Immature natural killer cell (primary cell): ENCODE measurements at regions not wholly inside any gene's neighbourhood (a gene's known extent, or its start where the extent isn't known, plus 50 kb on each side); places are given as distances from the start of the nearest gene placed in this dataset.
"Not testable (repeated sequence)": the region's sequence is repeated elsewhere in the genome, so short reads cannot be mapped to it uniquely, and the experiment has no call there.

ENCODE experiments used
- DNase-seq, 3 donors: peaks; one replicate each; pipeline ENCODE4 v3.0.0; 2022; ENCODE audit warnings: mixed read lengths in 1 of 3
- H3K27ac Mint-ChIP-seq, 6 donors: one replicate each; pipeline ENCODE4 v1.8.0; 2020; ENCODE audit warnings: mixed read lengths in 6 of 6, mild to moderate bottlenecking in 5 of 6, inconsistent platforms in 4 of 6, moderate library complexity in 3 of 6
- H3K27me3 Mint-ChIP-seq, 3 donors: one replicate each; pipeline ENCODE4 v1.8.0; 2020 to 2021; ENCODE audit warnings: low read depth in 3 of 3, mild to moderate bottlenecking in 3 of 3, mixed read lengths in 3 of 3, moderate library complexity in 3 of 3, inconsistent platforms in 1 of 3
- H3K36me3 Mint-ChIP-seq, 3 donors: one replicate each; pipeline ENCODE4 v1.8.0; 2020; ENCODE audit warnings: mixed read lengths in 3 of 3, inconsistent platforms in 2 of 3, mild to moderate bottlenecking in 2 of 3
- H3K4me1 Mint-ChIP-seq, 2 donors: one replicate each; pipeline ENCODE4 v1.8.0; 2020; ENCODE audit warnings: inconsistent platforms in 2 of 2, mild to moderate bottlenecking in 2 of 2, mixed read lengths in 2 of 2, moderate library complexity in 1 of 2
- H3K4me3 Mint-ChIP-seq, 5 donors: one replicate each; pipeline ENCODE4 v1.8.0; 2020; ENCODE audit warnings: mild to moderate bottlenecking in 5 of 5, mixed read lengths in 5 of 5, inconsistent platforms in 3 of 5, moderate library complexity in 3 of 5
- H3K9me3 Mint-ChIP-seq, 6 donors: one replicate each; pipeline ENCODE4 v1.8.0; 2020; ENCODE audit warnings: mild to moderate bottlenecking in 6 of 6, mixed read lengths in 6 of 6, inconsistent platforms in 4 of 6, moderate library complexity in 3 of 6

DNA sequence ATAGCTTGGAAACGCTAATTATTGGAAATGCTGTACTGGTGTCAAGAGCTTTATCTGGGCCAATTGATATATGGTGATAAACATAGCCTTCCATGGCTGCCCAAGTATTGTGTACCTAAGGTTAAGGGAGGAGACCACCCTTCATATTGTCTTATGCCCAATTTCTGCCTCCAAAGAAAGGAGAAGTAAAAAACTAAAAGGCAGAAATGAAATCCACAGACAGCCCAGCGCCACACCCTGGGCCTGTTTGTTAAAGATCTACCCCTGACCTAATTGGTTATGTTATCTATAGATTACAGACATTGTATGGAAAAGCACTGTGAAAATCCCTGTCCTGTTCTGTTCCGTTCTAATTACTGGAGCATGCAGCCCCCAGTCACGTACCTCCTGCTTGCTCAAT, 142.4 kb upstream of the RPS23 start:
- H3K27me3 Mint-ChIP-seq, H3K4me1 Mint-ChIP-seq, H3K27ac Mint-ChIP-seq, H3K36me3 Mint-ChIP-seq, DNase-seq, H3K9me3 Mint-ChIP-seq, H3K4me3 Mint-ChIP-seq: not testable (repeated sequence)

DNA sequence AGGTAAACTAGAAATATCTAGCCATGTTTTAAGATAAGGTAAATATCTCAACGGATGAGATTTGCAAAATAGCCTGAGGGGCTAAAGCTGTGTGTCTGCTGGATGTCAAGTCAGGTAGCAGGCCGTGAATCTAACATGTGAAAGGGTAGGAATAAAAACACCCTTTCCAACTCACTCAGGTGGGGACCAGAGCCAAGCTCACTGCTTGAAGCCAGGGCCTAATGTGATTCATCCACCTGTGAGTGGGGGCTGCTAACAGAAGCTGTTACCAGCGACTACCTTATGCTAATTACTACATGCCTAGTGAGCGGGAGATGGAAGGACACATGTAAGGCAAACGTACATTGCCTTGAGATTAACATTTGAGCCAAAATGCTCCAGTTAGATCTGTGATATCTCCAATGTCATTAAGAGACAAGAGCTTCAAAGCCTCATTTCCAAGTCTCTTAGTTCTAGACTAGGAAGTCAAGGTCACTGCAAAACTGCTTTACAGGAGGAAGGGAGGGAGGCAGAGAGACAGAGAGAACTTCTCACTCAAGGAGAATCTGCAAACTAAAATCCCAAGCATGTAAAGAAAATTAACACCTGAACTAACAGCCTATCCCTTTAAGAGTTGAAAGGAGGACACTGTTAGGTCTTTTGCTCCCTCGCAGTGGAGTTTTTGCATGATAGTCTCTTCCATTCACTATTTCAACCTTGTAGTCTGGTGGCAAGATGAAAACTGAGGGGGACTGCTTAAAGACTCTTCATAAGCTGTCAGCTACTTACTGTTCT, 141.6 kb upstream of the RPS23 start:
- H3K4me1 Mint-ChIP-seq = peaks cover 3 to 8% of the 10 kb centered on the region in 2 donors
- peaks cover 0 to 2% (median 0%) of the 10 kb centered on the region in 6 donors for H3K9me3 Mint-ChIP-seq
- H3K27me3 Mint-ChIP-seq = peaks cover 0 to 6% (median 3%) of the 10 kb centered on the region in 3 donors
- no peak for DNase-seq
- no peak overlapping the region for H3K27ac Mint-ChIP-seq
- no peaks in the 10 kb centered on the region for H3K36me3 Mint-ChIP-seq
- no peak overlapping the region for H3K4me3 Mint-ChIP-seq

DNA sequence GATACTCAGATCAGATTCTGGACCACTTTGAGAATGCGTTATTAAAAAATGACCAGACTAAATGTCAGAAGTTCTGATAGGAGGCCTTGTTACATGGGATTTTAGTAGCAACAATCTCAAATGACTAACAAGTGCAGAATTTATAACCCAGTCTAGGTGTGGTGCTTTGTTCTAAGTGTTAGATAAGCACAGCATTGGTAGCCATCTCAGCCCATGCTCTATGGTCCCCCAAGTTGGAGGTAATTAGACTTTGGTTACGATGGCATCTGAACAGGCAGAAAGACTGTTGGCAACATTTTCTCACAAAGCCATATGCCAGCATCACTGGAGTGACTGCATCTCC, 140.4 kb upstream of the RPS23 start:
- H3K36me3 Mint-ChIP-seq = no peaks in the 10 kb centered on the region
- no peaks in the 10 kb centered on the region for H3K9me3 Mint-ChIP-seq
- DNase-seq = no peak
- no peak overlapping the region for H3K27ac Mint-ChIP-seq
- H3K4me3 Mint-ChIP-seq = no peak overlapping the region
- H3K27me3 Mint-ChIP-seq = peaks cover 0 to 6% (median 3%) of the 10 kb centered on the region in 3 donors
- H3K4me1 Mint-ChIP-seq = peaks cover 15 to 20% of the 10 kb centered on the region in 2 donors

DNA sequence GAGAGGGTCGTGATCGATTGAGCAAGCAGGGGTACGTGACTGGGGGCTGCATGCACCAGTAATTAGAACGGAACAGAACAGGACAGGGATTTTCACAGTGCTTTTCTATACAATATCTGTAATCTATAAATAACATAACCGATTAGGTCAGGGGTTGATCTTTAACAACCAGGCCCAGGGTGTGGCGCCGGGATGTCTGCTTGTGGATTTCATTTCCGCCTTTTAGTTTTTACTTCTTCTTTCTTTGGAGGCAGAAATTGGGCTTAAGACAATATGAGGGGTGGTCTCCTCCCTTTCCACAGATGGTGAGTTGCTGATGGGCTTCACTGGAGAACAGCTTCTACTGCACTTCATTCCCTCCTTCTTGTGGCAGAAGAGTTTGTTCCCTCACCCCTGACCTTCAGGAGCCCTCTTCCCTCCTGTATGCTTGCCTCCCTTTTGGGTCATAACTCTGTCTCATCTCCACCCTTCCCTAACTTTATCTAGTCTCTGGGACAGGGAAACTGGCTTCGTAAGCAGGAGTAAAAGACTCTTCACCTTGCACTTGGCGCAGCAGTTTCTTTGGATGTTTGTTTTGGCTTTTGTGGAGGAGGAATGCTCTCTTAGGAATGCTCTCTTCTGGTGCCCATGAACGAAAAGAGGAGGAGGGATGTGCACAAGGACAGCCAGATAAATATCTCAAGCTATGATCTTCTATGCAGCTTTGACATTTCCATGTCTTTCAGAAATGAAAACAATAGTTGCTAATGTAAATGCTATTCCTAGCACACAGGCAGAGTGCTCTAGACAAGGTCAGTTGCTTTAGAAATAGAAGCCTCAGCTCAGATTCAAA, 139.8 kb upstream of the RPS23 start:
- no peak overlapping the region for H3K27ac Mint-ChIP-seq
- peaks cover 21 to 26% of the 10 kb centered on the region in 2 donors for H3K4me1 Mint-ChIP-seq

DNA sequence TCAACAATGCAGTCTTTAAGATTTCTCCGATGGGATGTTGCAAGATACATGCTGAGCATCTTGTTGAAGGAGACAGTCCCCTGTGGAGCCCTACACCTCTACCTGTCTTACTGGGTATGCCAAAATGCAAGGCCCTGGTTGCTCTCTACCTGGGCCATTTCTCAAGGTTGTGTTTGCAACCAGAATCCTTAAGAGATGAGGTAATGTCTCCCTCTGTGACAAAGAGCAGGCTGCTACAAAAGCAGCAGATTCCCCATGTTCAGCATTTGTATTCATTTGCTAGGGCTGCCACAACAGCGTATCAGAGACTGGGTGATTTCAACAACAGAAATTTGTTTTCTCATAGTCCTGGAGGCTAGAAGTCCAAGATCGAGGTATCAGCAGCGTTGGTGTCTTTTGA, 138.4 kb upstream of the RPS23 start:
- Mint-ChIP-seq H3K27ac (no peak overlapping the region), H3K27me3 (peaks cover 0 to 6% (median 3%) of the 10 kb centered on the region in 3 donors), H3K9me3 (no peaks in the 10 kb centered on the region), H3K4me1 (peaks cover 21 to 36% of the 10 kb centered on the region in 2 donors), H3K36me3 (no peaks in the 10 kb centered on the region), H3K4me3 (no peak overlapping the region)
- no peak for DNase-seq

More for the DNA sequence above, 139.8 kb upstream of the RPS23 start:
- peaks cover 0 to 6% (median 3%) of the 10 kb centered on the region in 3 donors for H3K27me3 Mint-ChIP-seq
- H3K9me3 Mint-ChIP-seq = no peaks in the 10 kb centered on the region
- H3K36me3 Mint-ChIP-seq = no peaks in the 10 kb centered on the region
- no peak for DNase-seq
- H3K4me3 Mint-ChIP-seq = no peak overlapping the region

DNA sequence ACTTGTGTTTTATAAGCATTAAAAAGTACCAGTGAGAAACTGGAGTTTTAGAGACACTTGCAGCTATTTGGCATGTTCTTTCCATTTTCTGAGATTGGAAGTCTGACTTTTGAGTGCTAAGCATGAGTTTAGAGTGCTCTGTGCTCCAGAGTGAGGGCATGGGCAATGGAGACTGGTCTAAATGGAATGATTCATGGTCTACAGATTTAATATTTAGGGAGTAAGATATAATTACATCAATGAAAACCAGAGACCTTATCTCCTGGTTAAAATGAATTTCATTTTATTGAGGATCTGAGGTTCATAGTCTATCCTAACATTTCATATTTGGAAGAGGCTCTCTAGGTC, 135.9 kb upstream of the RPS23 start:
- no peaks in the 10 kb centered on the region for H3K9me3 Mint-ChIP-seq
- H3K4me3 Mint-ChIP-seq = peak overlapping the region in 2 of 5 donors; percentile 4 to 61
- H3K27me3 Mint-ChIP-seq = peaks cover 0 to 6% (median 3%) of the 10 kb centered on the region in 3 donors
- DNase-seq = no peak
- peak overlapping the region in 2 of 6 donors; percentile 67 to 69 for H3K27ac Mint-ChIP-seq
- peaks cover 21 to 36% of the 10 kb centered on the region in 2 donors for H3K4me1 Mint-ChIP-seq
- H3K36me3 Mint-ChIP-seq = no peaks in the 10 kb centered on the region

DNA sequence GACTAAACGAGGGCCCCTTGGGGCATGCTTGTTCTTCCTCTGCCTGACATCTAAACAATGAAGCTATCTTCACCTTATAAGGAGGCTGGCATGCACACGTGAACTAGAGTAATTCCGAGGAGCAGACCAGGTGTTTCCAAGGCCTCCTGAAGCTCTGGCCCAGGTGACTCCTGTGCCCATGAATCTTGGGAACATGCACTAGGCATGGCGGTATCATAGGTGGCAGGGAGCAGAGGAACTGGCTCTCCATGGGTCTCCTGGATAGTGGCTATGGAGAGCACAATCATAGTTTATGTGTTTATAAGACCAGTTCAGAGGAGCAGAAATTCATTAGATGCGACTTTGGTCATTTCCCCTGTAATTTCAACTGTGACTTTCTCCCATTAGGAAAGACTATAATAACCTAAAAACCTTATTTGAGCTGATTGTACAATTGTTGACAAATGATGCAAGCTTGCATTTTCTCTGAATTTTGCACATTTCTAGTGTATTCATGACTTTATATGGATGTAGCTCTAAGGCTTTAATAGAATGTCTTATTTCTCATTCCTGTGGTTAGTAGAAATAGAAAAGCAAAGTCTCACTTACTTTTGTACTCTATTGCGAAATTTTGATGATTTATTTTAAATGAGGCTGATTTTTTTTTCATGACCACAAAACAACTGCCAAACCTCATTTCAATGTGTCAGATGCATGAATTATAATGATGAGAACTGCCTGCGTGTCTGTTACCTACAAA, 135.3 kb upstream of the RPS23 start:
- Mint-ChIP-seq H3K9me3 (no peaks in the 10 kb centered on the region), H3K4me3 (peak overlapping the region in 2 of 5 donors; percentile 4 to 61), H3K36me3 (no peaks in the 10 kb centered on the region), H3K27ac (peak overlapping the region in 1 of 6 donors; percentile 67), H3K27me3 (peaks cover 0 to 6% (median 3%) of the 10 kb centered on the region in 3 donors), H3K4me1 (peaks cover 21 to 36% of the 10 kb centered on the region in 2 donors)
- DNase-seq = peak; percentile 8 to 19 (median 16)

DNA sequence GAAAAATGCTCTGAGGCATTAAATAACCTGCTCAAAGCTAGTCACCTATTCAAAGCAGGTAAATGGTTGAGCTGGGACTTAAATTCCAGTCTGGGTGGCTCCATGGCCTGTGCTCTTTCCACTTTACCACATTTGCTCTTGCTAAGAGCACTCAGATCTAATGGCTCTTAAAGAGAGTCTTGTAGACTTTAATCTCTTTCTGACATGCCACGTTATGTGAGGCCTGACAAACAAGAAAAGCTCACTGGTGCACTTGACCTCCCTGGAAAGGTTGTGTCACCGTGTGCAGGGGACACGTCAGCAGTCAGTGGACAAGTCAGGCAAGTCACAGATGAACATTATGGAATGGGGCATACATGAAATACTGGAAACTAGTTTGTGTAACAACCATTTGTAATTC, 129.9 kb upstream of the RPS23 start:
- Mint-ChIP-seq H3K36me3 (no peaks in the 10 kb centered on the region), H3K27me3 (no peaks in the 10 kb centered on the region), H3K4me1 (peaks cover under 1 to 11% of the 10 kb centered on the region in 2 donors), H3K9me3 (peaks cover 0 to 3% (median under 1%) of the 10 kb centered on the region in 6 donors), H3K4me3 (no peak overlapping the region), H3K27ac (no peak overlapping the region)
- DNase-seq = no peak

DNA sequence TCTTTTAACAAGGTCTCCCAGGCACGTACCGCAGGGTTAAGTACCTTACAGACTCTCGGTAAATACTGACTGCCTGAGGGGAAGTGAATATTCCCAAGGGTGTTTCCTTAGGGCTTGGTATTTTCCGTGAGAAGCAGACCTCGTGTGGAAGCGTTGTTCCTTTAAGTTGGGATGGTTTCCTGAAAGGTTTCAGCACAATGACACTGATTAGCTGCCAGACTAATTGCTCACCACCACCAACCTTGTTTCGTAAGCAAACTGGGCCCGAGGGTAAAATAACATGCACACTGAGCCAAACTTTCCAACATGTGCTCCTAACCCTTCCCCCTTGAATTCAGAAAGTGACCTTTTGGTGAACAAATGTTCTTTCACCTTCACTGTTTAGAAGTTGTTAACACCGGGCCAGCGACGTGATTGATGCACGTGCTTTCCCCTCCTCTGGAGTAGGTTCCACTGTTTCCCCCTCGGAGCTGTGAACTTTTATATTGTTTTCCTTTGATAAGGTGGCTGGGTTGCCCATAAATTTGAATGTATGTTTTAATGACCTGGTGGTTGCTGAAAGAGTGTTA, 128.1 kb upstream of the RPS23 start:
- Mint-ChIP-seq H3K4me3 (no peak overlapping the region), H3K27ac (no peak overlapping the region), H3K36me3 (no peaks in the 10 kb centered on the region), H3K27me3 (no peaks in the 10 kb centered on the region), H3K4me1 (no peaks in the 10 kb centered on the region), H3K9me3 (peaks cover 0 to 3% (median under 1%) of the 10 kb centered on the region in 6 donors)
- DNase-seq = no peak

DNA sequence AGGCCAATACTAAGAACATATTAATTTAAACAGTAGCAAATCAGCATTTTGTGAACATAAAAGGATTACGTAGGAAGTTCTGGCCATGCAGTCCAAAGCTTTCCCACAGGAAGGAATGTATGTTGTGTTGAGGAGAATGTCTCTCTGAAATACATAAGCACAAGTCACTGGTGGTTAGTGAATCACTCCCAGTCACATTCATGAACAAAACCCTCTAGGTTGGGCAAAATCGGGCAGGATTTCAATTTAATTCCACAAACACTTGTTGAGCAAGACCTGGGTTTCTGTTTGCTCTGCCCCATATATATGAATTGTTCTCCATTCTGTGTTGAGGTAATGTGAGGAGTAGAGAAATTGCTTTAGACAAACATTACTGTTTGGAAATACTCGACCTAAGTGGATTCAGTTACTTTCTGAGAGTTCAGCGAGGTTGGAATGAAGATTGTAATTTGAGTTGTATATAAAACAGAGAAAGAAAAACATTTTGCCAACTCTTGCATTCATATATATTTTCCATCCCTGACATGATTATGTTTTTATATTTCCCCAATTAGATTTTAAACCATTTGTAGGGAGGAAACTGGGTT, 127.6 kb upstream of the RPS23 start:
- Mint-ChIP-seq H3K4me1 (no peaks in the 10 kb centered on the region), H3K27me3 (no peaks in the 10 kb centered on the region), H3K27ac (no peak overlapping the region), H3K36me3 (no peaks in the 10 kb centered on the region), H3K4me3 (no peak overlapping the region), H3K9me3 (peaks cover 0 to 3% (median under 1%) of the 10 kb centered on the region in 6 donors)
- no peak for DNase-seq

DNA sequence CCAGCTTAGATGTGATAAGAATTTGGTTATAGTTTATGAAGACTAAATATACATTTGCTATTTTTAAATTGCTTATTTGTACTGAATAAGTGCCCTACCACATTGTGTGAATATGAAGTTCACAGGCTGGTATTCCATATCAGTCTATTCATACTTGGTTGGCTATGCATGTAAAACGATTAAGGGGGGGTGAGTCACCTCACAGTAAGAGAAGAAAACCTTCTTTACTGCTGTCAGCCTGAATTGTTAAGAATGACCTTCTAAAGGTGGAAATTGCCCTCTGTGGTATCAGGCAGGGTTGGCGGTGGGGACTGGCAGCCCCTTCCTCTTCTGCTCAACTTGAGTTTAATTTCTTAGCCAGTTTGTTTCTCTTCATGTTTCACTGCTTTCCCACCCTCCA, 127.0 kb upstream of the RPS23 start:
- H3K27me3 Mint-ChIP-seq = peaks cover 0 to under 1% (median 0%) of the 10 kb centered on the region in 3 donors
- no peak overlapping the region for H3K27ac Mint-ChIP-seq
- H3K4me3 Mint-ChIP-seq = no peak overlapping the region
- H3K9me3 Mint-ChIP-seq = peaks cover 0 to 3% (median under 1%) of the 10 kb centered on the region in 6 donors
- no peaks in the 10 kb centered on the region for H3K36me3 Mint-ChIP-seq
- no peak for DNase-seq
- no peaks in the 10 kb centered on the region for H3K4me1 Mint-ChIP-seq

DNA sequence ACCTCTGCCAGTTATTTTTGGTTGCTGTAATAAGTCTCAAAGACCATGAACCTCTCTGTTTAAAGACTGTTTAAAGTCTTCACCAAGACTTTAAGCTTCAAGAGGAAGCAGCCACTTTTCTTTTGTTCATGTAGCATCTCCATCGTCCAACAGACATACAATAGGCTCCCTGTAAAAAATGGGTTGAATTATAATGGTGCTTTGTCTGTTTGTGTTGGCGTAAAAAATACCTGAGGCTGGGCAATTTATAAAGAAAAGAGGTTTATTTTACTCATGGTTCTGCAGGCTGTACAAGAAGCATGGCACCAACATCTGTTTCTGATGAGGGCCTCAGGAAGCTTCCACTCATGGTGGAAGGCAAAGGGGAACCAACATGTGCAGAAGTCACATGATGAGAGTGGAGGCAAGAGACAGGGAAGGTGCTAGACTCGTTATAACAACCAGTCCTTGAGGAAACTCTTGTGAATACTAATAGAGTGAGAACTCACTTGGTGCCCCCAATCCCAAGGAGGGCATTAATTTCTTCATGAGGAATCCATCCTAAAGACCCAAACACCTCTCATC, 126.3 kb upstream of the RPS23 start:
- no peak overlapping the region for H3K27ac Mint-ChIP-seq
- H3K36me3 Mint-ChIP-seq = no peaks in the 10 kb centered on the region
- H3K27me3 Mint-ChIP-seq = peaks cover 0 to 1% (median 0%) of the 10 kb centered on the region in 3 donors
- no peak for DNase-seq
- H3K4me3 Mint-ChIP-seq = no peak overlapping the region
- no peaks in the 10 kb centered on the region for H3K4me1 Mint-ChIP-seq
- H3K9me3 Mint-ChIP-seq = peaks cover 0 to 3% (median under 1%) of the 10 kb centered on the region in 6 donors

DNA sequence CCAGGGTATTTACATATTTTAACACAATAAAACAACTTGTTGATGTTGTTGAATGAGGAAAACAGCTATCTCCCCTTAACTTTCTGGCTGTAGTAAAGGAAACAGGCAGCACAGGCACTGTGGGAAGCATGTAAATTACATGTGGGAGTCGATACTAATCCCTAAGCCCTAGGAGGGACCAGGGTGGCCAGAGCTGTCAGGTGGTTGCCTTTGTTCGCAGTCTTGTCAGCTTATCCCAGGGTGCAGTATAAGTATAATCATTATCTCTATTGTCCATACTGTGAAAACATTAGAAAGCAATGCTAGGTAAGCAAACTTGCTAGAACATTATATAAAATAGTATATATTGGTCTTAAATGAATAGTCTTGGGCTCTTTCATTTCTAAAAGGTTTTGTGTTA, 125.6 kb upstream of the RPS23 start:
- Mint-ChIP-seq H3K27me3 (peaks cover 0 to 1% (median 0%) of the 10 kb centered on the region in 3 donors), H3K4me3 (no peak overlapping the region), H3K27ac (no peak overlapping the region), H3K36me3 (no peaks in the 10 kb centered on the region), H3K9me3 (peaks cover 0 to 3% (median under 1%) of the 10 kb centered on the region in 6 donors), H3K4me1 (no peaks in the 10 kb centered on the region)
- no peak for DNase-seq
